Dermis microvascular lymphatic vessel endothelial cell (primary cell): ENCODE measurements at regions not wholly inside any gene's neighbourhood (a gene's known extent, or its start where the extent isn't known, plus 50 kb on each side); places are given as distances from the start of the nearest gene placed in this dataset.
"Not testable (repeated sequence)": the region's sequence is repeated elsewhere in the genome, so short reads cannot be mapped to it uniquely, and the experiment has no call there.

Source experiments
- DNase-seq, 2 donors: peaks; one replicate each; pipeline versions ENCODE4 v3.0.0 to v3.0.0-alpha.2; 2010; ENCODE audit warnings: low read depth in 2 of 2

- DNase-seq = not testable (repeated sequence)
These were observed 58.7 kb downstream of the POU5F2 start for GRCh38 chr5:93682471-93683404.

GRCh38 chr5:93681432-93681831, 60.0 kb downstream of the POU5F2 start:
- DNase-seq = no peak

- DNase-seq = peak; percentile 27 to 82
These were observed 64.0 kb downstream of the POU5F2 start for GRCh38 chr5:93677359-93677891.

GRCh38 chr5:93676704-93677103, 64.7 kb downstream of the POU5F2 start:
- DNase-seq = no peak

GRCh38 chr5:93675460-93676450, 65.6 kb downstream of the POU5F2 start:
- DNase-seq = no peak

GRCh38 chr5:93674866-93675459, 66.4 kb downstream of the POU5F2 start:
- no peak for DNase-seq

- DNase-seq = no peak
These were observed 67.3 kb downstream of the POU5F2 start for GRCh38 chr5:93674138-93674537.

GRCh38 chr5:93673316-93673954, 68.0 kb downstream of the POU5F2 start:
- DNase-seq = no peak

- no peak for DNase-seq
These were observed 75.8 kb downstream of the POU5F2 start for GRCh38 chr5:93665648-93666047.

GRCh38 chr5:93660677-93661076, 77.7 kb downstream of the NR2F1 start:
- DNase-seq = no peak

GRCh38 chr5:93658044-93658443, 75.0 kb downstream of the NR2F1 start:
- no peak for DNase-seq

- DNase-seq = no peak
These were observed 71.7 kb downstream of the NR2F1 start for GRCh38 chr5:93654676-93655075.

- DNase-seq = no peak
These were observed 70.7 kb downstream of the NR2F1 start for GRCh38 chr5:93653716-93654115.

- no peak for DNase-seq
These were observed 66.3 kb downstream of the NR2F1 start for GRCh38 chr5:93649234-93649900.

- no peak for DNase-seq
These were observed 61.7 kb downstream of the NR2F1 start for GRCh38 chr5:93644760-93645159.
